A549 (cell line): ENCODE measurements at regions not wholly inside any gene's neighbourhood (a gene's known extent, or its start where the extent isn't known, plus 50 kb on each side); places are given as distances from the start of the nearest gene placed in this dataset.

Source experiments
- CHD2 ChIP-seq: fragments of 150-350 bp; IDR thresholded peaks from 2 replicates; pipeline ENCODE4 v1.6.1; 2014; ENCODE audit warnings: low read length; ENCODE audit not compliant: partially characterized antibody
- CHD4 ChIP-seq: fragments of 200-600 bp; sonication (generic); IDR thresholded peaks from 2 replicates; pipeline ENCODE4 v1.6.1; 2016; ENCODE audit warnings: antibody characterized with exemption, mild to moderate bottlenecking, borderline replicate concordance
- CTCF ChIP-seq: fragments of >200 bp; sonication (Bioruptor Twin); formaldehyde crosslinking; IDR thresholded peaks from 3 replicates; pipeline ENCODE4 v1.5.1; 2016
- FOXS1 ChIP-seq: fragments of 250-450 bp; sonication (Bioruptor Pico); IDR thresholded peaks from 2 replicates; pipeline ENCODE4 v1.5.0; 2020; ENCODE audit warnings: mild to moderate bottlenecking, moderate library complexity
- JUNB ChIP-seq: fragments of >200 bp; sonication (Bioruptor Twin); formaldehyde crosslinking; IDR thresholded peaks from 2 replicates; pipeline ENCODE4 v1.6.1; 2016
- MAFK ChIP-seq: fragments of 450-650 bp; IDR thresholded peaks from 2 replicates; pipeline ENCODE4 v1.6.1; 2014; ENCODE audit not compliant: partially characterized antibody
- MAX ChIP-seq: IDR thresholded peaks from 2 replicates; pipeline ENCODE4 v1.6.1; 2012
- MAZ ChIP-seq: fragments of 150-350 bp; IDR thresholded peaks from 2 replicates; pipeline ENCODE4 v1.6.1; 2014; ENCODE audit warnings: antibody characterized with exemption, low read depth, low read length, borderline replicate concordance
- POLR2A ChIP-seq: IDR thresholded peaks from 2 replicates; pipeline ENCODE4 v1.6.1; 2012; ENCODE audit warnings: mild to moderate bottlenecking, low read length
- REST ChIP-seq: fragments of 200-600 bp; sonication (generic); IDR thresholded peaks from 2 replicates; pipeline ENCODE4 v1.6.1; 2016; ENCODE audit warnings: antibody characterized with exemption, mild to moderate bottlenecking, moderate library complexity
- RNF2 ChIP-seq: fragments of 200-600 bp; sonication (generic); IDR thresholded peaks from 2 replicates; pipeline ENCODE4 v1.6.1; 2016; ENCODE audit warnings: low read depth, mild to moderate bottlenecking, antibody characterized with exemption, moderate library complexity, borderline replicate concordance
- SMC3 ChIP-seq: fragments of >200 bp; sonication (Bioruptor Twin); formaldehyde crosslinking; IDR thresholded peaks from 3 replicates; pipeline ENCODE4 v1.6.1; 2018; ENCODE audit warnings: inconsistent platforms
- USF2 ChIP-seq: fragments of 450-650 bp; IDR thresholded peaks from 2 replicates; pipeline ENCODE4 v1.6.1; 2014; ENCODE audit warnings: antibody characterized with exemption
- ZFP36 ChIP-seq: fragments of 450-650 bp; IDR thresholded peaks from 2 replicates; pipeline ENCODE4 v1.6.1; 2014; ENCODE audit warnings: borderline replicate concordance; ENCODE audit not compliant: partially characterized antibody

DNA sequence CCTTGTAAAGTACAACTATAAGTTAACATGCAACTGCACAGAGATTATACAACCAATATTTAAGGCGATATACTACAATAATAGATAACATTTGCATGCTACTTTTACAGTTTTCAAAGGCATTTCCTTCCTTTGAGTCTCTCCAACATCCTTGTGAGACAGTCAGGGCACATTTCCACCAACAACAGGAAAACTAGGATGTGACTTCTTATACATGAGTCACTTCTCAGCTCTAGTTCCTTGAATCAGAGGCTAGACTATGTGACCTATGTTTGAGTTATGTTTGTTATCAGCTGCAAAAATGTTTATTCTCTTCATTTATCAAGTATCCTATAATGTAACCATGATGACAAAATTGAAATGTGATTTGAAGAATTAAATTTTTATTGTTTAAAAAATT lies 51.7 kb upstream of the TFAP2D start:
- no peak for TF ChIP-seq SMC3
- TF ChIP-seq CTCF = no peak
- TF ChIP-seq USF2 = no peak
- no peak for TF ChIP-seq REST
- no peak for TF ChIP-seq JUNB
- no peak for TF ChIP-seq ZFP36
- TF ChIP-seq POLR2A = no peak
- TF ChIP-seq RNF2 = no peak
- TF ChIP-seq CHD2 = no peak
- TF ChIP-seq CHD4 = no peak
- TF ChIP-seq MAX = no peak
- TF ChIP-seq MAZ = no peak
- TF ChIP-seq FOXS1 (CRISPR knock-in tag) = no peak
- no peak for TF ChIP-seq MAFK
